ENCODE measurements at regions not wholly inside any gene's neighbourhood (a gene's known extent, or its start where the extent isn't known, plus 50 kb on each side); places are given as distances from the start of the nearest gene placed in this dataset.

- CTCF ChIA-PET (ENCODE audit: partially characterized antibody), result no interaction called here
- POLR2A ChIA-PET (ENCODE audit: partially characterized antibody), result no interaction called here
- FAIRE-seq, result no peak
Observed at GRCh38 chr2:194739217-194739616, 917.8 kb upstream of the SLC39A10 start.

More at GRCh38 chr2:194739217-194739616, 917.8 kb upstream of the SLC39A10 start:
- Histone ChIP-seq H3K27me3 (replicated peaks in 1 of 4; ENCODE audit: control insufficient read depth in 3 of 4, extremely low read depth in 1 of 4, insufficient read depth in 3 of 4, low read length in 3 of 4) (no peaks in the 10 kb centered on the region), H2AK5ac (ENCODE audit: low read depth, low read length) (no peak overlapping the region), H4K8ac (ENCODE audit: extremely low read depth, insufficient read depth, low read length) (no peak overlapping the region), H2BK20ac (ENCODE audit: low read length) (no peak overlapping the region), H3K14ac (ENCODE audit: insufficient read length) (no peak overlapping the region), H3K9me3 (ENCODE audit: insufficient read depth in 2 of 2, low read depth in 1 of 2, low read length in 1 of 2) (no peaks in the 10 kb centered on the region), H3K79me1 (ENCODE audit: low read depth, low read length) (no peaks in the 10 kb centered on the region), H4K5ac (ENCODE audit: insufficient read length, low read depth, low read length) (no peak overlapping the region), H3K27ac (ENCODE audit: low read depth, low read length) (no peak overlapping the region), H3K23ac (ENCODE audit: insufficient read length) (no peak overlapping the region), H2BK5ac (ENCODE audit: low read depth, low read length) (no peak overlapping the region), H2AFZ (ENCODE audit: low read length) (no peak overlapping the region), H3K36me3 (ENCODE audit: control insufficient read depth in 2 of 4, insufficient read depth in 4 of 4, low read length in 3 of 4) (no peaks in the 10 kb centered on the region), H3K4me3 (ENCODE audit: extremely low read depth in 1 of 4, insufficient read depth in 2 of 4, low read depth in 3 of 4, low read length in 4 of 4) (no peak overlapping the region), H3K79me2 (ENCODE audit: control insufficient read depth in 1 of 2, insufficient read depth in 2 of 2, low read length in 2 of 2) (no peaks in the 10 kb centered on the region), H3K9ac (replicated peaks in 1 of 4; ENCODE audit: extremely low read depth in 1 of 4, low read depth in 3 of 4, low read length in 3 of 4) (no peak overlapping the region), H3K23me2 (ENCODE audit: low read depth, low read length) (no peaks in the 10 kb centered on the region), H3K4ac (replicated peaks; ENCODE audit: insufficient read length, low read depth, low read length) (no peak overlapping the region), H4K91ac (replicated peaks; ENCODE audit: insufficient read length, low read length) (no peak overlapping the region), H3K4me1 (replicated peaks in 1 of 4; ENCODE audit: control insufficient read depth in 3 of 4, insufficient read depth in 4 of 4, low read length in 3 of 4) (no peaks in the 10 kb centered on the region), H2BK120ac (replicated peaks; ENCODE audit: low read depth, low read length) (no peak overlapping the region), H3K4me2 (ENCODE audit: insufficient read depth in 1 of 2, low read depth in 2 of 2, low read length in 2 of 2) (no peak overlapping the region), H4K20me1 (replicated peaks in 1 of 2; ENCODE audit: control insufficient read depth in 1 of 2, insufficient read depth in 2 of 2, low read length in 2 of 2) (no peaks in the 10 kb centered on the region), H2BK12ac (ENCODE audit: low read depth, low read length) (no peak overlapping the region), H2BK15ac (ENCODE audit: low read length) (no peak overlapping the region), H3K56ac (replicated peaks; ENCODE audit: insufficient read length, low read depth, low read length) (no peak overlapping the region), H3K18ac (ENCODE audit: extremely low read depth, low read length) (no peak overlapping the region)
- TF ChIP-seq FOSL1 (IDR thresholded peaks at IDR 0.05; ENCODE audit: insufficient read depth, low read depth, low read length) (no peak), SP2 (IDR thresholded peaks at IDR 0.05; ENCODE audit: low read length) (no peak), EP300 (IDR thresholded peaks at IDR 0.05; ENCODE audit: borderline replicate concordance in 1 of 2, low read depth in 2 of 2, low read length in 2 of 2) (no peak), NANOG (IDR thresholded peaks at IDR 0.05; ENCODE audit: insufficient read depth, low read depth, low read length, poor library complexity, severe bottlenecking) (no peak), MAFK (IDR thresholded peaks at IDR 0.05; ENCODE audit: low read depth, low read length) (peak; percentile 99), SIRT6 (IDR thresholded peaks at IDR 0.05; ENCODE audit: low read length) (no peak)
- 86% methylated on average over 3 of the region's 3 CpGs; no CpG with 5 or more reads in 1 of the 2 experiments for WGBS, 2 experiments (ENCODE audit: extremely low coverage in 1 of 2, insufficient coverage in 1 of 2, insufficient read length in 1 of 2, insufficient replicate concordance in 2 of 2, low coverage in 1 of 2, low lambda C conversion rate in 2 of 2, missing lambda C conversion rate in 1 of 2)
- DNase-seq (ENCODE audit: low read depth in 1 of 2, low spot score in 2 of 2), result no peak
